K562 (cell line): ENCODE measurements at regions not wholly inside any gene's neighbourhood (a gene's known extent, or its start where the extent isn't known, plus 50 kb on each side); places are given as distances from the start of the nearest gene placed in this dataset.
A peak's percentile ranks its signal among the peaks of the same experiment; 100 is the strongest.

Source experiments
- ATAC-seq: fragments of 200-7000 bp; cut with Tn5 transposase; 3 replicates; pipeline ENCODE4 v1.9.1; 2020; ENCODE audit warnings: moderate library complexity
- BruUV-seq: library from RNA; stranded (reverse); fragments of 400-500 nt; replicated peaks from 2 replicates; lab custom pipeline; 2021; lab: Mats Ljungman, UMichigan
- CTCF ChIA-PET: fragments of 300-600 bp; formaldehyde crosslinking; extraction: SDS; loops from one replicate; lab custom pipeline; 2021; ENCODE audit warnings: low intra/inter-chr PET ratio; lab: Yijun Ruan, JAX
- POLR2A ChIA-PET: fragments of 300-600, 350-650 bp; sonication (Branson Sonifier 250); formaldehyde crosslinking; extraction: SDS; loops from one replicate; lab custom pipeline; 2021; ENCODE audit warnings: antibody characterized with exemption, inconsistent platforms; lab: Yijun Ruan, JAX
- DNase-seq, 4 experiments: peaks; one replicate each; pipeline versions ENCODE4 v3.0.0 to v3.0.0-alpha.2; 2011 to 2018; ENCODE audit warnings: low spot score in 3 of 4, mixed read lengths in 3 of 4; ENCODE audit errors: extremely low read depth in 1 of 4
- FAIRE-seq: peaks from 2 replicates; lab custom pipeline; 2011; peaks lifted over from hg19 to GRCh38; lab: Jason Lieb, UNC
- H2AFZ ChIP-seq: 2 replicates; pipeline ENCODE4 v1.6.0; 2011; ENCODE audit warnings: low read depth, low read length, control low read depth, inconsistent platforms
- H3K27ac ChIP-seq: fragments of 200-600 bp; 3 replicates; pipeline ENCODE4 v1.8.0; 2011; ENCODE audit warnings: low read depth, mild to moderate bottlenecking, control low read depth, inconsistent platforms, low read length, moderate library complexity, mixed read lengths; ENCODE audit errors: extremely low read depth
- H3K27me3 ChIP-seq, 2 experiments: fragments of 300-600 bp in 1 of 2; 2 replicates in 1 of 2; 3 replicates in 1 of 2; pipeline versions ENCODE4 v1.6.0 to v1.8.0; 2011; ENCODE audit warnings: inconsistent platforms in 2 of 2, low read length in 2 of 2, mild to moderate bottlenecking in 1 of 2, mixed read lengths in 1 of 2, moderate library complexity in 1 of 2; ENCODE audit not compliant: control insufficient read depth in 2 of 2, insufficient read depth in 2 of 2
- H3K36me3 ChIP-seq: fragments of 300-600 bp; 3 replicates; pipeline ENCODE4 v1.8.0; 2011; ENCODE audit warnings: mild to moderate bottlenecking, low read length, inconsistent platforms; ENCODE audit not compliant: control insufficient read depth, insufficient read depth
- H3K4me1 ChIP-seq, 2 experiments: fragments of 200-600 bp in 1 of 2; replicated peaks in 1 of 2; 2 replicates in 1 of 2; 3 replicates in 1 of 2; pipeline versions ENCODE4 v1.5.1 to v1.8.0; 2011; ENCODE audit warnings: inconsistent platforms in 2 of 2, low read length in 2 of 2, mild to moderate bottlenecking in 1 of 2, mixed read lengths in 1 of 2, moderate library complexity in 1 of 2; ENCODE audit not compliant: control insufficient read depth in 2 of 2, insufficient read depth in 2 of 2
- H3K4me2 ChIP-seq: 2 replicates; pipeline ENCODE4 v1.6.1; 2011; ENCODE audit warnings: low read length, control low read depth, inconsistent platforms, mixed read lengths; ENCODE audit not compliant: insufficient read depth
- H3K4me3 ChIP-seq: fragments of 200-600 bp; sonication (generic), shearing (Covaris generic); 2 replicates; pipeline ENCODE4 v1.5.1; 2016; ENCODE audit warnings: control low read depth, inconsistent platforms
- H3K79me2 ChIP-seq: fragments of 200-600 bp; 3 replicates; pipeline ENCODE4 v1.8.0; 2011; ENCODE audit warnings: low read length, inconsistent platforms; ENCODE audit not compliant: control insufficient read depth, insufficient read depth
- H3K9ac ChIP-seq, 2 experiments: 2 replicates each; pipeline versions ENCODE4 v1.6.0 to v1.6.1; 2011; ENCODE audit warnings: low read depth in 2 of 2, low read length in 2 of 2, control low read depth in 1 of 2, inconsistent platforms in 1 of 2, mild to moderate bottlenecking in 1 of 2, mixed read lengths in 1 of 2; ENCODE audit not compliant: insufficient read depth in 1 of 2
- H3K9me1 ChIP-seq: one replicate; pipeline ENCODE4 v1.6.0; 2011; ENCODE audit warnings: inconsistent platforms, mild to moderate bottlenecking, low read length, moderate library complexity; ENCODE audit not compliant: control insufficient read depth, insufficient read depth
- H3K9me3 ChIP-seq: replicated peaks from 2 replicates; pipeline ENCODE4 v1.5.1; 2011; ENCODE audit warnings: low read depth, low read length, inconsistent platforms; ENCODE audit not compliant: control insufficient read depth, insufficient read depth
- H4K20me1 ChIP-seq: replicated peaks from 2 replicates; pipeline ENCODE4 v1.6.1; 2011; ENCODE audit warnings: low read length, inconsistent platforms, mixed read lengths; ENCODE audit not compliant: control insufficient read depth, insufficient read depth
- ARID2 ChIP-seq: fragments of 450-650 bp; IDR thresholded peaks from 2 replicates; pipeline ENCODE4 v1.6.1; 2017; ENCODE audit warnings: antibody characterized with exemption, mild to moderate bottlenecking
- CEBPB ChIP-seq: fragments of 450-650 bp; IDR thresholded peaks from 2 replicates; pipeline ENCODE4 v1.6.1; 2016; ENCODE audit warnings: missing genetic modification characterization, missing compliant biosample characterization
- CEBPG ChIP-seq, 3 experiments: fragments of 200-800 bp in 1 of 3; sonication (Bioruptor generic) in 1 of 3; sonication (generic) in 1 of 3; formaldehyde crosslinking in 1 of 3; IDR thresholded peaks in 2 of 3; conservative IDR thresholded peaks in 1 of 3; 2 replicates each; pipeline versions ENCODE4 v1.6.1 to v1.8.0; 2016 to 2022; ENCODE audit warnings: missing compliant biosample characterization in 2 of 3, missing genetic modification characterization in 2 of 3, mild to moderate bottlenecking in 1 of 3, missing genetic modification reagents in 1 of 3
- PTTG1 ChIP-seq: fragments of 450-650 bp; IDR thresholded peaks from 2 replicates; pipeline ENCODE4 v1.6.1; 2016; ENCODE audit warnings: low read depth, mild to moderate bottlenecking, missing genetic modification characterization, missing compliant biosample characterization
- TAL1 ChIP-seq: fragments of 450-650 bp; IDR thresholded peaks from 2 replicates; pipeline ENCODE4 v1.6.1; 2016; ENCODE audit warnings: mild to moderate bottlenecking
- ZNF24 ChIP-seq: fragments of 450-650 bp; IDR thresholded peaks from 2 replicates; pipeline ENCODE4 v1.6.1; 2016
- ZNF324 ChIP-seq: fragments of 250-450 bp; sonication (Bioruptor Pico); IDR thresholded peaks from 2 replicates; pipeline ENCODE4 v1.4.0; 2020; ENCODE audit warnings: mild to moderate bottlenecking
- ZNF699 ChIP-seq: fragments of 250-450 bp; sonication (Bioruptor Pico); IDR thresholded peaks from 2 replicates; pipeline ENCODE4 v1.8.0; 2021; ENCODE audit warnings: mild to moderate bottlenecking, moderate library complexity; ENCODE audit not compliant: insufficient replicate concordance
- WGBS: fragments of 100-300 bp; shearing (Covaris generic); methylation state at CpG from one replicate; pipeline ENCODE4 v1.1.6; 2016; ENCODE audit warnings: low coverage, mixed read lengths; ENCODE audit not compliant: insufficient coverage; ENCODE audit errors: missing lambda C conversion rate; 5-methylcytosine and 5-hydroxymethylcytosine counted together
- in situ Hi-C: fragments of 300-500 bp; cut with MboI; formaldehyde crosslinking; loops from 4 replicates; pipeline ENCODE4 v1.15.0; 2018; ENCODE audit warnings: inconsistent platforms, mixed read lengths
- intact Hi-C: fragments of 100-400 bp; cut with micrococcal nuclease; formaldehyde crosslinking; loops from 2 replicates; pipeline ENCODE4 v1.14.2; 2022
- TF ChIP-seq, protein P1 (sequence below): fragments of 450-650 bp; formaldehyde crosslinking; IDR thresholded peaks from 2 replicates; pipeline ENCODE4 v1.4.0; 2020; ENCODE audit warnings: mild to moderate bottlenecking, mixed read lengths

DNA sequence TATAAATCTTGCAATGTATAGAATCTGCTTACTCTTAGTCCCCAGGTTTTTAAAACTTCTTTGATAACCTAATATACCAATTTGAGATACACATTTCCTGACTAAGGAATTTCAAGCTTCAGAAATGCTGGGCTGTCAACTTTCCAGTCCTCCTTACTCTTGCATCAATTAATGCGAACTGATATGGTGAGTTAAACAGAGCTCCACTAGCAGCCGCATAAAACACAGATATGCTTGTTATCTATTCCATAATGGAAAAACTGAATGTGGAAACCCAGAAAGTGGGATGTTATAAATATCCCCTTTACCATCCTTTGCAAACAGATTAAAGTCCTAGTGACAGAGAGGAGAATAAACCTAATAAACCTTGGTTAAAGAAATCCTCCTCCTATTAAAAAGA lies 1913.7 kb downstream of the STIM2 start (continued):
- TF ChIP-seq, protein P1, sequence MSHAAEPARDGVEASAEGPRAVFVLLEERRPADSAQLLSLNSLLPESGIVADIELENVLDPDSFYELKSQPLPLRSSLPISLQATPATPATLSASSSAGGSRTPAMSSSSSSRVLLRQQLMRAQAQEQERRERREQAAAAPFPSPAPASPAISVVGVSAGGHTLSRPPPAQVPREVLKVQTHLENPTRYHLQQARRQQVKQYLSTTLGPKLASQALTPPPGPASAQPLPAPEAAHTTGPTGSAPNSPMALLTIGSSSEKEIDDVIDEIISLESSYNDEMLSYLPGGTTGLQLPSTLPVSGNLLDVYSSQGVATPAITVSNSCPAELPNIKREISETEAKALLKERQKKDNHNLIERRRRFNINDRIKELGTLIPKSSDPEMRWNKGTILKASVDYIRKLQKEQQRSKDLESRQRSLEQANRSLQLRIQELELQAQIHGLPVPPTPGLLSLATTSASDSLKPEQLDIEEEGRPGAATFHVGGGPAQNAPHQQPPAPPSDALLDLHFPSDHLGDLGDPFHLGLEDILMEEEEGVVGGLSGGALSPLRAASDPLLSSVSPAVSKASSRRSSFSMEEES (CRISPR knock-in tag), result no peak

DNA sequence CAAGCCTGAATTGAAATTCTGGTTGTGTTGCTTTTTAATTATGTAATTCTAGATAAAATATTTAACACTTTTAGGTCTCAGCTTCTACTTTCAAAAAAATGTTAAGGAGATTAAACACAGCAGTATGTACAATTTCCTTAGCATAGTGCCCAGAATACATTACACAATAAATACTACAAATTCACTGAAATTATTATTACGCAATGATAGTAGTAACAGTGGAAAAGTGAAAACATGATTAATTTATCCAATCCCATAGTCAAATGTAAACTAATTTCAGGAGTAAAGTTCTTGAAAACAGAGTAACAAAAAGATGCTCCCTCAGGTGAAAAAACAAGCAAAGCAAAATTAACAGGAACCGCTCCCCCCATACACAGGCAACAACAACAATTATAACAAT lies 1915.4 kb downstream of the STIM2 start:
- Histone ChIP-seq H3K4me1 (no peaks in the 10 kb centered on the region), H3K36me3 (no peaks in the 10 kb centered on the region), H3K9me3 (no peaks in the 10 kb centered on the region; the same call in 1 of the 2 replicates), H3K27me3 (no peaks in the 10 kb centered on the region), H3K79me2 (no peaks in the 10 kb centered on the region), H3K4me3 (no peak overlapping the region), H3K9ac (no peak overlapping the region), H3K27ac (no peak overlapping the region), H4K20me1 (no peaks in the 10 kb centered on the region), H2AFZ (no peak overlapping the region), H3K4me2 (no peak overlapping the region), H3K9me1 (no peaks in the 10 kb centered on the region)
- WGBS, result 0% methylated on average over 2 of the region's 2 CpGs
- TF ChIP-seq CEBPG (CRISPR knock-in tag; IDR thresholded peaks at IDR 0.05) (no peak), CEBPG (tag; conservative IDR thresholded peaks at IDR 0.05 in 1 of 2, IDR thresholded peaks at IDR 0.05 in 1 of 2) (peak in 1 of 2 experiments; percentile 92; a peak in 3 of 4 replicates), ZNF324 (no peak), ZNF699 (no peak), TAL1 (no peak), ZNF24 (no peak), ARID2 (no peak), PTTG1 (no peak), CEBPB (tag) (peak; percentile 77)
- BruUV-seq, result no TSS peak
- DNase-seq (no peak), FAIRE-seq (no peak), ATAC-seq (no peak)
- ChIA-PET CTCF (no interaction called here), POLR2A (no interaction called here)
- in situ Hi-C loops (no loop called here), intact Hi-C loops (no loop called here)
